Lung (tissue), 11 donors: ENCODE measurements at regions not wholly inside any gene's neighbourhood (a gene's known extent, or its start where the extent isn't known, plus 50 kb on each side); places are given as distances from the start of the nearest gene placed in this dataset.

ENCODE experiments used
- ATAC-seq: fragments of 200-7000 bp; cut with Tn5 transposase; one replicate; pipeline ENCODE4 v1.9.1; 2020; ENCODE audit warnings: moderate number of reproducible peaks; ENCODE audit not compliant: insufficient read depth, low FRiP score
- DNase-seq, 3 donors: peaks; one replicate each; pipeline ENCODE4 v3.0.0-alpha.2; 2013 to 2017
- H3K27ac ChIP-seq, 2 donors: one replicate each; pipeline ENCODE4 v1.5.1; 2013; ENCODE audit warnings: mild to moderate bottlenecking in 2 of 2, moderate library complexity in 2 of 2, control low read depth in 1 of 2, inconsistent platforms in 1 of 2, low read depth in 1 of 2, low read length in 1 of 2
- H3K27me3 ChIP-seq, 3 donors: one replicate each; pipeline ENCODE4 v1.5.1; 2013; ENCODE audit warnings: low read length in 2 of 3; ENCODE audit not compliant: control insufficient read depth in 3 of 3, insufficient read depth in 3 of 3
- H3K36me3 ChIP-seq, 4 donors: one replicate each; pipeline ENCODE4 v1.5.1; 2013; ENCODE audit warnings: low read length in 4 of 4, mild to moderate bottlenecking in 1 of 4, moderate library complexity in 1 of 4; ENCODE audit not compliant: control insufficient read depth in 4 of 4, insufficient read depth in 4 of 4
- H3K4me1 ChIP-seq, 5 donors: one replicate each; pipeline ENCODE4 v1.5.1; 2013; ENCODE audit warnings: low read length in 5 of 5, mild to moderate bottlenecking in 2 of 5, moderate library complexity in 1 of 5; ENCODE audit not compliant: control insufficient read depth in 5 of 5, insufficient read depth in 5 of 5
- H3K4me3 ChIP-seq: one replicate; pipeline ENCODE4 v1.5.1; 2013; ENCODE audit warnings: mild to moderate bottlenecking, control low read depth, moderate library complexity
- H3K9ac ChIP-seq, 2 donors: one replicate each; pipeline ENCODE4 v1.5.1; 2013; ENCODE audit warnings: low read length in 2 of 2, control low read depth in 1 of 2; ENCODE audit not compliant: insufficient read depth in 1 of 2
- H3K9me3 ChIP-seq, 4 donors: one replicate each; pipeline ENCODE4 v1.5.1; 2013; ENCODE audit warnings: low read length in 3 of 4, mild to moderate bottlenecking in 1 of 4, moderate library complexity in 1 of 4; ENCODE audit not compliant: control insufficient read depth in 4 of 4, insufficient read depth in 3 of 4
- CTCF ChIP-seq: IDR thresholded peaks from 2 replicates; pipeline ENCODE4 v1.5.1; 2012; ENCODE audit warnings: mild to moderate bottlenecking; ENCODE audit errors: control extremely low read depth, extremely low read depth
- WGBS, 2 donors: extraction: QIAGEN DNeasy Blood & Tissue Kit; methylation state at CpG; one replicate each; pipeline ENCODE4 v1.1.7; 2013; 5-methylcytosine and 5-hydroxymethylcytosine counted together
- donor health status: control.
- donor health status: control.
- donor health status: Bipolar disorder and iron deficiency.
- donor health status: healthy.
- donor health status: DM: yes; HTN: yes; CAD: no.

DNA sequence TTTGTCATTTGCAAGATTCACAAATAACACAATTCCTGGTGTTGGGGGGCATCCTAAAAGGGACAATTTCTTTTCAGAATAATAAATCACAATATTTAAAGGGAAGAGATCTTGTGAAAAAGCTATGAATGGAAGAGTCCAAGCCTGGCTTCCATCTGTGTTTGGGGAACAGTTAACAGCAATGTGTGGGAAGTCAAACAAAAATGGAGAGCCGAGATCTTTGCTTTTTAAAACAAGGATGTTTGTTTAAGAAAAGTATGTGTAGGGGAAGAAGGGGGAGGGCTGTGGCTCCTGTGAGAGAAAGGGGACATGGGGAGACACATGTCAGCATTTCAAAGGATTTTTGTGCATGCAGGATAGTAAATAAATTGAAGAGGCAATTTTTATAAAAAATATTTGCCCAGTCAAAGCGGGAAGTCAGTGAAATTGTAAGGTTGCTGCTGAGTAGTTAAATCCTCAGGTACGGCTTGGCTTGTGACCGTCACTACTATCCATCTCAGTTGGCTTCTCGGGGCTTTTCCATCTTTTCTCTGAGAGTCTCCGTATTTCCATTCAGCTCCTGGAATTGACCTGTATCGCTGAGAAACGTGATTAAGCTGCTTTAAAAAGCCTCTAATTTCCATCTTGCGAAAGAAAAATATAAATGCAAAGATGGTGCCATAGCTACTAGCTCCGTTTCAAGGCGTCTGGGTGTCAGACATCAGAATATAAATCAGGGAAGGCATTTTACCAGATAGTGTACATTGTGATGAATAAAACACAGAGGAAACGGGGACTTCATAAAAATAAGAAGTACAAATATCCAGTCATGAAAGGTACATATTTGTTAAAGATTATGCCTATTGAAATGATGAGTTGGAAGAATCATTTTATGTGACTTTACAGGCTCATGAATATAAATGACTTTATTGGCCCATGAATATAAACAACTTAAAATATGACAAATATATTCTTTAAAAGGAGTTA, 52.9 kb upstream of the VCAN start:
- TF ChIP-seq CTCF = no peak
- WGBS, 2 donors = 71 to 80% methylated on average over 12 of the region's 12 CpGs

More for the DNA sequence above, 52.9 kb upstream of the VCAN start:
- Histone ChIP-seq H3K4me3 (no peak overlapping the region), H3K27me3 (no peaks in the 10 kb centered on the region), H3K27ac (no peak overlapping the region), H3K9me3 (peaks cover 0 to 1% (median 0%) of the 10 kb centered on the region in 4 donors), H3K4me1 (no peaks in the 10 kb centered on the region), H3K9ac (peak overlapping the region in 1 of 2 donors; percentile 47), H3K36me3 (no peaks in the 10 kb centered on the region)
- DNase-seq (peak in 2 of 3 donors; percentile 19 to 48), ATAC-seq (no peak)
